Body of pancreas (tissue), 4 donors: ENCODE measurements at regions not wholly inside any gene's neighbourhood (a gene's known extent, or its start where the extent isn't known, plus 50 kb on each side); places are given as distances from the start of the nearest gene placed in this dataset.

Experiments used
- ATAC-seq: fragments of 150-250 bp; one replicate; pipeline ENCODE4 v1.9.1; 2016
- DNase-seq, 4 donors: peaks; one replicate each; pipeline ENCODE4 v3.0.0-alpha.2; 2019
- H3K27ac ChIP-seq, 4 donors: fragments of 200-600 bp; sonication (generic); 1 replicate in 3 of 4; 2 replicates in 1 of 4; pipeline versions ENCODE4 v1.5.1 to v1.6.1; 2016 to 2019; ENCODE audit warnings: mild to moderate bottlenecking in 1 of 4, mixed read lengths in 1 of 4, moderate library complexity in 1 of 4
- H3K27me3 ChIP-seq, 2 donors: fragments of 200-600 bp; sonication (generic); one replicate each; pipeline ENCODE4 v1.6.0; 2016; ENCODE audit warnings: mild to moderate bottlenecking in 1 of 2
- H3K36me3 ChIP-seq, 2 donors: fragments of 200-600 bp; sonication (generic); replicated peaks in 1 of 2; 2 replicates each; pipeline ENCODE4 v1.5.1; 2016; ENCODE audit warnings: low read depth in 2 of 2; ENCODE audit not compliant: insufficient read depth in 1 of 2
- H3K4me1 ChIP-seq: fragments of 200-600 bp; sonication (generic); one replicate; pipeline ENCODE4 v1.6.0; 2016
- H3K4me3 ChIP-seq, 2 donors: fragments of 200-600 bp; sonication (generic); 1 replicate in 1 of 2; 2 replicates in 1 of 2; pipeline ENCODE4 v1.5.1; 2016 to 2019
- H3K9me3 ChIP-seq, 3 donors: fragments of 200-600 bp; sonication (generic); 1 replicate in 2 of 3; 2 replicates in 1 of 3; pipeline ENCODE4 v1.5.1; 2016
- CTCF ChIP-seq, 7 experiments: fragments of 450-650 bp in 4 of 7; fragments of 200-600 bp in 3 of 7; sonication (generic) in 3 of 7; IDR thresholded peaks; one replicate each; pipeline ENCODE4 v1.5.1; 2016 to 2019; ENCODE audit warnings: antibody characterized with exemption in 7 of 7
- POLR2A ChIP-seq, 3 donors: fragments of 450-650 bp; IDR thresholded peaks; one replicate each; pipeline ENCODE4 v1.6.1; 2016; ENCODE audit warnings: antibody characterized with exemption in 3 of 3, mild to moderate bottlenecking in 2 of 3
- WGBS, 2 donors: methylation state at CpG; one replicate each; pipeline ENCODE4 v1.1.5; 2017; 5-methylcytosine and 5-hydroxymethylcytosine counted together
- intact Hi-C: fragments of 100-400 bp; cut with DNase I; formaldehyde crosslinking; loops from one replicate; pipeline ENCODE4 v1.15.1; 2023

- no peak for ATAC-seq
- TF ChIP-seq POLR2A (IDR thresholded peaks at IDR 0.05) (no peak), CTCF (IDR thresholded peaks at IDR 0.05) (no peak)
- 66 to 74% methylated on average over 4 of the region's 4 CpGs for WGBS, 2 donors
Observed at GRCh38 chr1:166289309-166290050, 122.7 kb upstream of the FAM78B start.

GRCh38 chr1:166295656-166296055 is 128.9 kb upstream of the FAM78B start:
- Histone ChIP-seq H3K27ac (no peak overlapping the region), H3K36me3 (no peaks in the 10 kb centered on the region), H3K4me1 (no peaks in the 10 kb centered on the region), H3K4me3 (no peak overlapping the region), H3K9me3 (no peaks in the 10 kb centered on the region), H3K27me3 (no peaks in the 10 kb centered on the region)
- intact Hi-C loops = no loop called here
- WGBS, 2 donors = 58 to 60% methylated on average over 1 of the region's 1 CpG
- DNase-seq (no peak), ATAC-seq (no peak)
- TF ChIP-seq CTCF (IDR thresholded peaks at IDR 0.05) (no peak), POLR2A (IDR thresholded peaks at IDR 0.05) (no peak)

More at GRCh38 chr1:166289309-166290050, 122.7 kb upstream of the FAM78B start:
- DNase-seq = no peak
- intact Hi-C loops = no loop called here
- no peak overlapping the region for H3K27ac ChIP-seq
- H3K9me3 ChIP-seq = no peaks in the 10 kb centered on the region
- no peaks in the 10 kb centered on the region for H3K4me1 ChIP-seq
- no peak overlapping the region for H3K4me3 ChIP-seq
- no peaks in the 10 kb centered on the region for H3K36me3 ChIP-seq
- no peaks in the 10 kb centered on the region for H3K27me3 ChIP-seq

- WGBS, 2 donors = 68 to 80% methylated on average over 1 of the region's 1 CpG
- ATAC-seq (no peak), DNase-seq (no peak)
- Histone ChIP-seq H3K4me1 (no peaks in the 10 kb centered on the region), H3K4me3 (no peak overlapping the region), H3K27me3 (no peaks in the 10 kb centered on the region), H3K9me3 (no peaks in the 10 kb centered on the region), H3K27ac (no peak overlapping the region), H3K36me3 (no peaks in the 10 kb centered on the region)
- intact Hi-C loops = no loop called here
- no peak for TF ChIP-seq CTCF (IDR thresholded peaks at IDR 0.05)
- no peak for TF ChIP-seq POLR2A (IDR thresholded peaks at IDR 0.05)
Observed at GRCh38 chr1:166297993-166298392, 131.2 kb upstream of the FAM78B start.

- TF ChIP-seq CTCF (IDR thresholded peaks at IDR 0.05) = no peak
- TF ChIP-seq POLR2A (IDR thresholded peaks at IDR 0.05) = no peak
- Histone ChIP-seq H3K36me3 (no peaks in the 10 kb centered on the region), H3K4me3 (no peak overlapping the region), H3K4me1 (no peaks in the 10 kb centered on the region), H3K27me3 (no peaks in the 10 kb centered on the region), H3K9me3 (no peaks in the 10 kb centered on the region), H3K27ac (no peak overlapping the region)
- WGBS, 2 donors = 78 to 83% methylated on average over 5 of the region's 5 CpGs
- ATAC-seq = no peak
- no peak for DNase-seq
- intact Hi-C loops = no loop called here
Observed at GRCh38 chr1:166300767-166301166, 134.0 kb upstream of the FAM78B start.
